H9 (cell line): ENCODE measurements at regions not wholly inside any gene's neighbourhood (a gene's known extent, or its start where the extent isn't known, plus 50 kb on each side); places are given as distances from the start of the nearest gene placed in this dataset.

Experiments used
- DNase-seq: peaks from one replicate; pipeline ENCODE4 v3.0.0-alpha.2; 2017
- H2AFZ ChIP-seq: one replicate; pipeline ENCODE4 v1.6.1; 2013; ENCODE audit warnings: mild to moderate bottlenecking, low read length, control low read depth, moderate library complexity
- H2AK5ac ChIP-seq: 2 replicates; pipeline ENCODE4 v1.6.1; 2013; ENCODE audit warnings: low read length, control low read depth, mixed read lengths; ENCODE audit not compliant: insufficient read length
- H2BK120ac ChIP-seq: one replicate; pipeline ENCODE4 v1.6.1; 2013; ENCODE audit warnings: low read depth, mild to moderate bottlenecking, low read length, control low read depth, inconsistent platforms; ENCODE audit not compliant: poor library complexity, severe bottlenecking
- H2BK12ac ChIP-seq: 2 replicates; pipeline ENCODE4 v1.6.1; 2013; ENCODE audit warnings: low read length, control low read depth, mixed read lengths, low read depth; ENCODE audit not compliant: insufficient read length
- H2BK15ac ChIP-seq: 2 replicates; pipeline ENCODE4 v1.6.1; 2013; ENCODE audit warnings: low read depth, low read length, control low read depth
- H2BK20ac ChIP-seq: one replicate; pipeline ENCODE4 v1.6.1; 2013; ENCODE audit warnings: low read depth, mild to moderate bottlenecking, low read length, control low read depth, inconsistent platforms; ENCODE audit not compliant: poor library complexity, severe bottlenecking
- H2BK5ac ChIP-seq: 2 replicates; pipeline ENCODE4 v1.6.1; 2013; ENCODE audit warnings: low read length, control low read depth, mixed read lengths; ENCODE audit not compliant: insufficient read length
- H3K14ac ChIP-seq: 2 replicates; pipeline ENCODE4 v1.6.1; 2013; ENCODE audit warnings: low read length, control low read depth; ENCODE audit not compliant: insufficient read depth
- H3K18ac ChIP-seq: 2 replicates; pipeline ENCODE4 v1.6.1; 2013; ENCODE audit warnings: low read depth, mild to moderate bottlenecking, mixed read lengths, low read length, control low read depth; ENCODE audit not compliant: insufficient read length
- H3K23ac ChIP-seq: 2 replicates; pipeline ENCODE4 v1.6.1; 2013; ENCODE audit warnings: low read length, control low read depth, mixed read lengths, low read depth; ENCODE audit not compliant: insufficient read length
- H3K23me2 ChIP-seq: 2 replicates; pipeline ENCODE4 v1.6.1; 2013; ENCODE audit warnings: low read depth, mild to moderate bottlenecking, mixed read lengths, low read length, control low read depth; ENCODE audit not compliant: insufficient read length, poor library complexity, severe bottlenecking
- H3K27ac ChIP-seq: 2 replicates; pipeline ENCODE4 v1.5.1; 2013; ENCODE audit warnings: low read length, control low read depth, mixed read lengths, low read depth; ENCODE audit not compliant: insufficient read length
- H3K27me3 ChIP-seq: 2 replicates; pipeline ENCODE4 v1.6.1; 2013; ENCODE audit warnings: low read length, control low read depth, inconsistent platforms; ENCODE audit not compliant: insufficient read depth
- H3K4ac ChIP-seq: 2 replicates; pipeline ENCODE4 v1.6.1; 2013; ENCODE audit warnings: low read depth, mild to moderate bottlenecking, control low read depth, inconsistent platforms, low read length, moderate library complexity
- H3K4me1 ChIP-seq: 2 replicates; pipeline ENCODE4 v1.6.1; 2013; ENCODE audit warnings: low read length, control low read depth, inconsistent platforms; ENCODE audit not compliant: insufficient read depth
- H3K4me2 ChIP-seq: 2 replicates; pipeline ENCODE4 v1.6.1; 2013; ENCODE audit warnings: low read length, control low read depth, mixed read lengths; ENCODE audit not compliant: insufficient read length, insufficient read depth
- H3K56ac ChIP-seq: 2 replicates; pipeline ENCODE4 v1.6.1; 2013; ENCODE audit warnings: low read depth, mild to moderate bottlenecking, mixed read lengths, low read length, control low read depth; ENCODE audit not compliant: insufficient read length
- H3K79me1 ChIP-seq: 2 replicates; pipeline ENCODE4 v1.6.1; 2013; ENCODE audit warnings: low read depth, mild to moderate bottlenecking, moderate library complexity, low read length, control low read depth, inconsistent platforms; ENCODE audit not compliant: insufficient read depth, poor library complexity, severe bottlenecking
- H3K79me2 ChIP-seq: 2 replicates; pipeline ENCODE4 v1.6.1; 2013; ENCODE audit warnings: low read length, control low read depth, inconsistent platforms; ENCODE audit not compliant: insufficient read depth
- H3K9ac ChIP-seq: 2 replicates; pipeline ENCODE4 v1.6.1; 2013; ENCODE audit warnings: low read length, control low read depth, mixed read lengths; ENCODE audit not compliant: insufficient read length; ENCODE audit errors: extremely low read depth
- H3K9me3 ChIP-seq: one replicate; pipeline ENCODE4 v1.6.1; 2013; ENCODE audit warnings: low read depth, low read length, inconsistent platforms; ENCODE audit not compliant: control insufficient read depth
- H3T11ph ChIP-seq: one replicate; pipeline ENCODE4 v1.6.1; 2013; ENCODE audit warnings: mild to moderate bottlenecking, low read length, control low read depth, inconsistent platforms
- H4K20me1 ChIP-seq: one replicate; pipeline ENCODE4 v1.6.1; 2013; ENCODE audit not compliant: control insufficient read depth, insufficient read length, insufficient read depth
- H4K5ac ChIP-seq: 2 replicates; pipeline ENCODE4 v1.6.1; 2013; ENCODE audit warnings: low read depth, mild to moderate bottlenecking, mixed read lengths, low read length, control low read depth; ENCODE audit not compliant: insufficient read length
- H4K8ac ChIP-seq: replicated peaks from 2 replicates; pipeline ENCODE4 v1.6.1; 2013; ENCODE audit warnings: low read length, control low read depth, mixed read lengths, low read depth; ENCODE audit not compliant: insufficient read length
- H4K91ac ChIP-seq: 2 replicates; pipeline ENCODE4 v1.6.1; 2013; ENCODE audit warnings: low read depth, mild to moderate bottlenecking, moderate library complexity, mixed read lengths, low read length, control low read depth; ENCODE audit not compliant: insufficient read length
- H3K27ac Mint-ChIP-seq, 3 experiments: 2 replicates in 2 of 3; 3 replicates in 1 of 3; pipeline ENCODE4 v1.8.0; 2020 to 2021; ENCODE audit warnings: mixed read lengths in 3 of 3, mild to moderate bottlenecking in 1 of 3, moderate library complexity in 1 of 3
- H3K27me3 Mint-ChIP-seq: 2 replicates; pipeline ENCODE4 v1.8.0; 2021; ENCODE audit warnings: low read depth, mild to moderate bottlenecking, moderate library complexity, mixed read lengths
- H3K36me3 Mint-ChIP-seq, 3 experiments: 2 replicates in 2 of 3; 3 replicates in 1 of 3; pipeline ENCODE4 v1.8.0; 2020 to 2021; ENCODE audit warnings: low read depth in 3 of 3, mixed read lengths in 3 of 3; ENCODE audit not compliant: insufficient read depth in 1 of 3
- H3K4me1 Mint-ChIP-seq, 2 experiments: 2 replicates each; pipeline ENCODE4 v1.8.0; 2020; ENCODE audit warnings: mixed read lengths in 2 of 2
- H3K4me3 Mint-ChIP-seq, 2 experiments: 2 replicates in 1 of 2; 3 replicates in 1 of 2; pipeline ENCODE4 v1.8.0; 2020 to 2021; ENCODE audit warnings: mild to moderate bottlenecking in 2 of 2, mixed read lengths in 2 of 2, moderate library complexity in 1 of 2
- H3K9me3 Mint-ChIP-seq, 2 experiments: 2 replicates in 1 of 2; 3 replicates in 1 of 2; pipeline ENCODE4 v1.8.0; 2020; ENCODE audit warnings: mild to moderate bottlenecking in 2 of 2, mixed read lengths in 2 of 2, moderate library complexity in 1 of 2
- CTCF ChIP-seq: fragments of 200-600 bp; sonication (generic); conservative IDR thresholded peaks from 3 replicates; pipeline ENCODE4 v1.8.0; 2021; ENCODE audit warnings: antibody characterized with exemption, mild to moderate bottlenecking
- WGBS: extraction: QIAGEN DNeasy Blood & Tissue Kit; methylation state at CpG from one replicate; pipeline ENCODE4 v1.1.7; 2013; ENCODE audit warnings: missing lambda C conversion rate, low lambda C conversion rate, mixed read lengths; ENCODE audit not compliant: insufficient read length; ENCODE audit errors: extremely low coverage; 5-methylcytosine and 5-hydroxymethylcytosine counted together

DNA sequence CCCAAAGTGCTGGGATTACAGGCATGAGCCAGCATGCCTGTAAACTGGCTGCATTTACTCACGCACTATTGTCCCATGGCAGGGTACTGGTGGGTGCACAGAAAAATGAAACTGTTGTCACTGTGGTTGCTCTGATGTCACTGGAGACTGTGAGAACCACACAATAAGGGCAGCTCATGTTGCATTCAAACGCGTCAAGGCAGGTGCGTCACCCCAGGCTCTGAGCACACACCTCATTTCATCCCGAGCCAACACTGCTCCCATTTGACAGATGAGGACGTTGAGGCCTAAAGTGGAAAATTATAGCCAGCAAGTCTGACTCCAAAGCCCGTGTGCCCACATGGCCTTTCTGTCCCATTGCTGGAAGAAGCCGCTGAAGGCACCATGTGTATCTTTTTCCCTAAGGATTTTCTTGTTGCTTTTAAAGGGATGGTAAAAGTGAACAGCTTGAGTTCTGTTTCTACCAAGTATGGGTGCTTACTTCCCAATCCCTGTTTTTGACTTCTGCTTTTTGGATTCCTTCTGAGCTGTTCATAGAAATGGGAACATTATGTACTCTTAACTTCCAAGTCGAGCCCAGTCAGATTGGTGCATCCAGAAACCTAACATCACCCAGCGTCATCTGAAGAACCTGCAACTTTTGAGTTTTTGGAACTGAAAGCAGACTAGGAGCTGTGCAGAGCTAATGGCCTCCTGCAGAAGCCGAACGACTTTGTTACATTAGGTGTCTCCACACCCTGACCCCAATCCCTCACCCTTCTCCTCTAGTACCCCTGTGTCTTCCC is 60.1 kb upstream of the CARD11 start:
- Histone ChIP-seq H4K91ac (no peak overlapping the region), H3K4ac (no peak overlapping the region), H3K9me3 (no peaks in the 10 kb centered on the region), H3K23me2 (no peaks in the 10 kb centered on the region), H4K8ac (no peak overlapping the region), H2AK5ac (no peak overlapping the region), H3K14ac (no peak overlapping the region), H4K5ac (no peak overlapping the region), H2BK15ac (no peak overlapping the region), H3T11ph (no peak overlapping the region), H3K4me1 (no peaks in the 10 kb centered on the region), H2BK12ac (no peak overlapping the region), H3K23ac (no peak overlapping the region), H3K9ac (no peak overlapping the region), H3K79me2 (no peaks in the 10 kb centered on the region), H3K27ac (no peak overlapping the region), H3K27me3 (no peaks in the 10 kb centered on the region), H3K4me2 (no peak overlapping the region), H3K79me1 (no peaks in the 10 kb centered on the region), H3K56ac (no peak overlapping the region), H2BK120ac (no peak overlapping the region), H2BK20ac (no peak overlapping the region), H3K18ac (no peak overlapping the region), H2BK5ac (no peak overlapping the region), H2AFZ (no peak overlapping the region), H4K20me1 (no peaks in the 10 kb centered on the region)
- Mint-ChIP-seq H3K4me3 (no peak overlapping the region), H3K27ac (no peak overlapping the region; a peak in 1 of 7 replicates), H3K27me3 (0 out of 2 replicates have a peak, but pooled peaks cover 1% of the 10 kb centered on the region), H3K36me3 (no peaks in the 10 kb centered on the region), H3K4me1 (peaks cover 7 to 10% of the 10 kb centered on the region in 2 experiments; a peak in 3 of 4 replicates), H3K9me3 (peaks cover 0 to 6% of the 10 kb centered on the region in 2 experiments; a peak in 1 of 5 replicates)
- TF ChIP-seq CTCF = no peak
- DNase-seq = no peak
- no CpG with 5 or more reads among the region's 12 CpGs for WGBS
